GM18499 (cell line): ENCODE measurements at regions not wholly inside any gene's neighbourhood (a gene's known extent, or its start where the extent isn't known, plus 50 kb on each side); places are given as distances from the start of the nearest gene placed in this dataset.
"Not testable (repeated sequence)": the region's sequence is repeated elsewhere in the genome, so short reads cannot be mapped to it uniquely, and the experiment has no call there.

ENCODE experiments used
- ATAC-seq: cut with Tn5 transposase; IDR thresholded peaks from one replicate; pipeline ENCODE4 v1.9.1; 2021; ENCODE audit warnings: moderate number of reproducible peaks; ENCODE audit not compliant: insufficient read depth, unreplicated experiment

- no peak for ATAC-seq
Measured at GRCh38 chr21:27026501-27026900, 59.6 kb upstream of the ADAMTS5 start.

GRCh38 chr21:27025708-27026107, 58.8 kb upstream of the ADAMTS5 start:
- ATAC-seq, result not testable (repeated sequence)

- ATAC-seq, result no peak
Measured at GRCh38 chr21:27024971-27025370, 58.1 kb upstream of the ADAMTS5 start.

GRCh38 chr21:27024301-27024700, 57.4 kb upstream of the ADAMTS5 start:
- no peak for ATAC-seq

- no peak for ATAC-seq
Measured at GRCh38 chr21:27023186-27023585, 56.3 kb upstream of the ADAMTS5 start.

- no peak for ATAC-seq
Measured at GRCh38 chr21:27021801-27022200, 54.9 kb upstream of the ADAMTS5 start.

GRCh38 chr21:27021046-27021445, 54.2 kb upstream of the ADAMTS5 start:
- ATAC-seq, result no peak

- no peak for ATAC-seq
Measured at GRCh38 chr21:27017246-27017645, 50.4 kb upstream of the ADAMTS5 start.
